Omental fat pad (tissue), 3 donors: ENCODE measurements at regions not wholly inside any gene's neighbourhood (a gene's known extent, or its start where the extent isn't known, plus 50 kb on each side); places are given as distances from the start of the nearest gene placed in this dataset.

ENCODE experiments used
- ATAC-seq: fragments of 150-250 bp; one replicate; pipeline ENCODE4 v1.9.1; 2016; ENCODE audit warnings: mild to moderate bottlenecking, moderate library complexity; ENCODE audit not compliant: low FRiP score
- DNase-seq: peaks from one replicate; pipeline ENCODE4 v3.0.0-alpha.2; 2019; ENCODE audit warnings: low spot score
- TF ChIP-seq, protein P1 (sequence below), 3 donors: fragments of 450-650 bp; IDR thresholded peaks; one replicate each; pipeline ENCODE4 v1.5.1; 2016 to 2017; ENCODE audit warnings: antibody characterized with exemption in 3 of 3, mild to moderate bottlenecking in 3 of 3, moderate library complexity in 2 of 3

DNA sequence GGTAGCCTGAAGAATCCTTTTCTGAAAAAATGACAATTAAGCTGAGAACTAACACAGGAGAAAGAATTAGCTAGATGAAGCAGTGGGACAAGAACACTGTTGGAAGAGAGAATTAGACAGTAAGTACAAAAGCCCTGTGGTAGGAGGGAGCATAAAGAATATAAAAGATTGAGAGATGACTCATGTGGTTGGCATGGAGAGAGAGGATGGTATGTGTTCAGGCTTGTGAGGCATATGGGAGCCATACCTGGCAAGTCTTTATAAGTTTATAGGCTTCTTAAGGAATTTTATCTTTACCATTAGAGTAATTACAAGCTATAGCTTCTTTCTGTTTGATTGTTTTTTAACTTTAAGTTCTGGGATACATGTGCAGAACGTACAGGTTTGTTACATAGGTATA, 325.0 kb downstream of the ARL6IP6 start:
- DNase-seq (no peak), ATAC-seq (no peak)

DNA sequence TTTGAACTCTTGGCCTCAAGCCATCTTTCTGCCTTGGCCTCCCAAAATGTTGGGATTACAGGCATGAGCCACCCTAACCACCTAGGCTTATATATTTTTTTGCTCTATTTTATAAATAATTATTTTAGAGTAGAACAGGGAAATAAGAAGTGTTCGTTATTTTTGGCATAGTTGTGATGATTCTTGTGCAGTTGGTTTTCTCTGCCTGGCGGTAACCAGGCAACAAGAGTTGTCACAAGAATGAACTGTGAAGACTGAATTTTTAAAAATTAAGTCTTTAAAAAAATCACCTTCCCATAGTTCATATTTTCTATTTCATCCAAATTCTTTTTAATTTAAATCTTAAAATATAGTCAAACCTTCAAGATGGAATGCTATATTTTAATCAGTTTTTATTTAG, 310.2 kb downstream of the ARL6IP6 start:
- ATAC-seq (no peak), DNase-seq (no peak)
- TF ChIP-seq, protein P1, sequence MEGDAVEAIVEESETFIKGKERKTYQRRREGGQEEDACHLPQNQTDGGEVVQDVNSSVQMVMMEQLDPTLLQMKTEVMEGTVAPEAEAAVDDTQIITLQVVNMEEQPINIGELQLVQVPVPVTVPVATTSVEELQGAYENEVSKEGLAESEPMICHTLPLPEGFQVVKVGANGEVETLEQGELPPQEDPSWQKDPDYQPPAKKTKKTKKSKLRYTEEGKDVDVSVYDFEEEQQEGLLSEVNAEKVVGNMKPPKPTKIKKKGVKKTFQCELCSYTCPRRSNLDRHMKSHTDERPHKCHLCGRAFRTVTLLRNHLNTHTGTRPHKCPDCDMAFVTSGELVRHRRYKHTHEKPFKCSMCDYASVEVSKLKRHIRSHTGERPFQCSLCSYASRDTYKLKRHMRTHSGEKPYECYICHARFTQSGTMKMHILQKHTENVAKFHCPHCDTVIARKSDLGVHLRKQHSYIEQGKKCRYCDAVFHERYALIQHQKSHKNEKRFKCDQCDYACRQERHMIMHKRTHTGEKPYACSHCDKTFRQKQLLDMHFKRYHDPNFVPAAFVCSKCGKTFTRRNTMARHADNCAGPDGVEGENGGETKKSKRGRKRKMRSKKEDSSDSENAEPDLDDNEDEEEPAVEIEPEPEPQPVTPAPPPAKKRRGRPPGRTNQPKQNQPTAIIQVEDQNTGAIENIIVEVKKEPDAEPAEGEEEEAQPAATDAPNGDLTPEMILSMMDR (IDR thresholded peaks at IDR 0.05) = no peak

More for the DNA sequence above, 325.0 kb downstream of the ARL6IP6 start:
- TF ChIP-seq, protein P1 (IDR thresholded peaks at IDR 0.05) = no peak

DNA sequence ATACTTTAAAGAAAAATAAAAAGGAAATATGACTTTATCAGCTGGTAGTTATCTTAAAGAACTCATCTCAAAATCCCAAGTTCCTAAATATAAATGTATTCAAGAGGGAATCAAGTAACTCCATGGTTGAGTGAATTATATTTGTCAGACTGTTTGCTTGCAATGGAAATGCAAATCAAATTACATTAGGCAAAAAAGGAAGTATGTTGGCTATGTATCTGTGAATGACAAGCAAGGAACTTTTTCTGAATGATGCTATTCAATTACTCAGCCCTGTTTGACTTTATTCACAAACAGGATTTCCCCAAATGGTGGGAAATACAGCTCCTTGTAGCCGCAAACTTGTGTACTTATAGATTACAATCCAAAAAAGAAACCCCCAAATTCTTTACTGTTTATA, 309.1 kb downstream of the ARL6IP6 start:
- no peak for ATAC-seq
- TF ChIP-seq, protein P1 (IDR thresholded peaks at IDR 0.05) = no peak
- DNase-seq = no peak

DNA sequence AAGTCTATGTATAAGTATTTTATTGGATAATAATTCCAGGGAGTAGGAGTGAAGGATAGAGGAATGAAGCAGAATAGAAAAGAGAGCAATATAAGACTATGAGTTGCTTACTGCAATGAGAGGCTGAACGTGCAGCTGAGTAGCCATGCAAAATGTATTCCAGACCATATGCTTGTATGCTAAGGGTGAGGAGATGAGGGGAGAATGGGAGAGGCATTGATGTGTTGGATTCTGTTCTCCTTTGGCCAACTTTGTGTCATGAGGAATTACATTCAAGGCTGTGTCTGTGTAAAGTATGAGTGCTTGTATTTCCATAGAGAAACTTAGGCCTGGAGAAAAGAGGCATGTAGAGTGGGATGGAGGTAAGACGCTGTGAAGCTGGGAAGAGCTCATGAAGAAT, 301.8 kb downstream of the ARL6IP6 start:
- ATAC-seq = no peak
- DNase-seq = no peak
- TF ChIP-seq, protein P1 (IDR thresholded peaks at IDR 0.05) = no peak

DNA sequence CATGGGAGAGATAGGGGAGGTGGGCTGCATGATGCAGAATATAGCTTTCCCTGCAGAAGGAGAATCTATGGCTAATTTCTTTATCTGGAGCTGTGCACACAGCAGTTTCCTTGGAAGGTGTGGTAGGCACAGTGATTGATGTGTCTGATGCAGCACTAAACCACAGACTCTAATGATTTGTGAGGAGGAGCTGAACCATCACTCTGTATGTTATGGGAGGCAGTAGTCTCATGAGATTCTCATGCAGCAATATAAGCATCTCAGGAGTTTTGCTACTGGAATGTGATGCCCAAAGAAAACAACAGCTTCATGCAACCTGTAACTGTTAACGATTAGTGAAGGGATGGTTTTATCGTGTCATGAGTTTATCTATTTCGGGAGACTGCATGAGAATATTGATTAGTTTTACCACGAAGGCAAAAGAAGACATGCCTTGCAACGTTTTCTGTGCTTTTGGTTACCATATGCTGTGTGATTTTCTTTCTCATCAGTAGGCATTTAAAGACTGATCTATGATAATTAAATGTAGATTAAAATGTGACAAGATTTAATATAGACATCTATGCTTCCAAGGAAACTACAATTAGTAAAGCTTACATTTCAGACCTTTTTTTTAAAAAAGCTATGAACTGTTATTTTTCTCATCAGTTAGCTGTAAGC, 286.8 kb downstream of the ARL6IP6 start:
- TF ChIP-seq, protein P1 (IDR thresholded peaks at IDR 0.05) = no peak
- ATAC-seq (no peak), DNase-seq (no peak)

DNA sequence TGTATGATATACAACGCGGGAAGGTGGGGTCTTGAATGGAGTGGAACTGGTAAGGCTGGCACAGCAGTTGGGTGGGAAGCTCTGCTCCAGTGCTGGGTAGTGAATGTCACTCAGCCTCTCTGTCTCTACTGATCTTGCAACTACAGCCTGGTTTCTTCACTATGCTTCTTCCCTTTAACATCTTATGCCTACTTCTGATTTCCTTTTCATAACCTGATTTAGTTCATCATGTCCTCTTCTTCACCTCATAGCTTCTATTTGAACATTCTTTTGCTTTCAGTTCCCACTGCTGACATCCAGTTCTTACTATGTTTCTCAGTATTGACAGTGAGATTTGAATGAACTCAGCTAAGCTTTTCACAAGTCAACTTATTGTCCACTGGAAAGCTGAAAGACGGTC, 286.2 kb downstream of the ARL6IP6 start:
- DNase-seq (no peak), ATAC-seq (no peak)
- TF ChIP-seq, protein P1 (IDR thresholded peaks at IDR 0.05) = no peak

DNA sequence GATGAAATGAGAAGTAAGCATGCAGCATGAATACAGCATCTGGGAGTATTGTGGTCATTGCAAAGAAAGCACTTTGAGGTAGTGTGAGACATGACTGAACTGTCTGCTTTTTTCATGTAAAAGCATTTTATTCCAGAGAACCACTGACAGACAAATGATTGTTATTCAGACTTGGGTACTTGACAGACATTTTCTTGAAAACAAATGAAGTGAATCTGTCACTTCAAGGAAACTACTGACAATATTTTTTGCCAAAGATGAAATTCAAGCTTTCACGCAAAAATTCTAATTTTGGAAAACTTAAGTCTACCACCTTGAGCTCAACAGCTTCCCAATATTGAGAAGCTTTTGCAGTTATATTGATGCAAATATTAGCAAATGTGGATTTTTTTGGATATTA, 255.7 kb downstream of the ARL6IP6 start:
- TF ChIP-seq, protein P1 (IDR thresholded peaks at IDR 0.05) = no peak
- no peak for ATAC-seq
- no peak for DNase-seq
